GM18861 (cell line): ENCODE measurements at regions not wholly inside any gene's neighbourhood (a gene's known extent, or its start where the extent isn't known, plus 50 kb on each side); places are given as distances from the start of the nearest gene placed in this dataset.

ENCODE experiments used
- ATAC-seq: cut with Tn5 transposase; IDR thresholded peaks from one replicate; pipeline ENCODE4 v1.9.1; 2021; ENCODE audit not compliant: unreplicated experiment

- no peak for ATAC-seq
Observed at GRCh38 chr1:95415146-95415545, 181.1 kb downstream of the RWDD3 start.

DNA sequence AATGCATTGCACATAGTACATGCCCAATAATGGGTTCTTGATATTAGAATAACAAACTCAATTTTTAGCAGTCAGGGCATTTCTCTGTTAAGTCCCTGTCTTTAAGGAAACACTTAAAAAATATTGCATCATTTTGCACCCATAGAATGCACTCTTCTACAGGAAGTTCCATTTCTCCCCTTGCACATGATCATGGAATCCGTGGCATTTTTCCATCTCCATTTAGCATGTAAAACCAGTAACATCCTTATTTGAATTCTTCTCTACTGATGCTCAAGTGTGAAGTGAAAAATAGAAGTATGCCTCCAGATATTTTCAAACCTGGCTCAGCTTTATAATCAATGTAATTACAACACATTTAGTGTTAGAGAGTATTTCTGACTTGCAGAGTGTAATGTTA lies 192.8 kb downstream of the RWDD3 start:
- no peak for ATAC-seq

DNA sequence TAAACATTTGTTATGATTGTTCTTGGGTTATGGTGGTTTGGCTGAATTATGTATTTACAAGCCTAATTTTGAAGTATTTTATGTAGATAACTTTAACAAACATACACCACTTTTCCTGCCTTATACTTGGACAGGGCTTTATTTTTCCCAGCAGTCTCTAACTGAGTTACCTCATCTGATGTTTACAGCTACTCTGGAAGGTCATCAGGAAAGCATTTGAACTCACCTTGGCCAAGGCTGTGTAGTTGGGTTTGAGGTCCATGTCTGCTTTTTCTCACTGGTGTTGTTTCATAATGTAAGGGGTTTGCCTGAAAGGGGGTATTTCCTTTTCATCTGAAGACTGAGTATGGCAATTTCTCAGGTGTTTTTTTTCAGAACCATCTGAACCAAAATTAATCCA lies 193.5 kb downstream of the RWDD3 start:
- no peak for ATAC-seq

DNA sequence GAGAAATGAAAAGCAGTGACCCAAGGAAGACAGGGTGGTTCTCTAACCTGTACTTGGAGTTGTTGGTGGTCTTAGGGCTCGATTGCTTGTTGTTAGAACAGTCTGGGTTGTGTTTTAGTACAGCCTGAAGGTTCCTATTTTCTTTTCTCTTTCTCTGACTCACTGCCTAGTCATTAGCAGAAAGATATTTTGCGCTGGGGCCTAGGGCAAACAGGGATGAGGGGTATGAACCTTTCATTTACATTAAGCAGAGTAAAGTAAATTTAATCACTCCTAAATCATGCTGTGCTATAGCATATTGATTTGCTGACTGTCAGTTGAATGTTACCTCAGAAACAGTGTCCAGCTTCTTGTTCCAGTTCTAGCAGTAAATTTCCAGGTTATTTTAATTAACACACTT lies 197.2 kb downstream of the RWDD3 start:
- no peak for ATAC-seq

- no peak for ATAC-seq
Observed at GRCh38 chr1:95435611-95436010, 201.6 kb downstream of the RWDD3 start.

- no peak for ATAC-seq
Observed at GRCh38 chr1:95437011-95437410, 203.0 kb downstream of the RWDD3 start.

- no peak for ATAC-seq
Observed at GRCh38 chr1:95437781-95438180, 203.8 kb downstream of the RWDD3 start.

- ATAC-seq, result no peak
Observed at GRCh38 chr1:95438218-95438948, 204.4 kb downstream of the RWDD3 start.

- ATAC-seq, result no peak
Observed at GRCh38 chr1:95440511-95440910, 206.5 kb downstream of the RWDD3 start.

DNA sequence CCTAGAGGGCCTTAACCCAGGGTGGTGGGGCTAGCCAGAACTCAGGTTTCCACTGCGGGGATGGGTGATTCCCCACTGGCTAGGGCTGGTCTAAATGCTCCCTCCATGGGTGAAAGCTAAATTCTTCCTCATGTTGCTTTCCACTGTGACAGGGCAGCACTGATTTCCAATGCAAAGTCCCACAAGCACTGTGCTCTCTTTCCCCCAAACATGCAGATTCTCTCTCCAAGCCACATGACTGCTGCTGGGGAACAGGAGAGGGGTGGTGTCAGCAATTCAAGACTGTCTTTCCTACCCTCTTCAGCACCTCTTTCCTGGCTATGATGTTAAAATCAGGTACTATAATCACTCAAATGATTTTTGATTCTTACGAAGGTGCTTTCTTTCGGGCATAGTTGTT lies 215.5 kb downstream of the RWDD3 start:
- ATAC-seq, result no peak

DNA sequence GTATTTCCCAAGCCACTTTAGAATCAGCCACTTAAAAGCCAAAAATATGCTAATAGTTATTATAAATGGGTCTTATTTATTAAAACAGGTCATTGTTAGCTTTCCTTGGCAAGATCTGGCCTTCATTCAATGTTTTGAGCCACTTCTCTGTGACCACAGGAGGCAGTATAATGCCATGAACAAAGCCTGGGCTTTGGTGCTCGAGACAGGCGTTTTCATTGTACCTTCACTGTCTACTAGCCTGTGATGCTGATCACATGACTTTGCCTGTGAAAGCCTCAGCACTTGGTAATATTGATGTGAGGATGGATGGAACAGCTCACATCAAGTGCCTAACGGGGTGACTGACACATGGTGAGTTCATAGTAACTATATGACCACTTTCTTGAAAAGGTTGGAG lies 217.0 kb downstream of the RWDD3 start:
- no peak for ATAC-seq

DNA sequence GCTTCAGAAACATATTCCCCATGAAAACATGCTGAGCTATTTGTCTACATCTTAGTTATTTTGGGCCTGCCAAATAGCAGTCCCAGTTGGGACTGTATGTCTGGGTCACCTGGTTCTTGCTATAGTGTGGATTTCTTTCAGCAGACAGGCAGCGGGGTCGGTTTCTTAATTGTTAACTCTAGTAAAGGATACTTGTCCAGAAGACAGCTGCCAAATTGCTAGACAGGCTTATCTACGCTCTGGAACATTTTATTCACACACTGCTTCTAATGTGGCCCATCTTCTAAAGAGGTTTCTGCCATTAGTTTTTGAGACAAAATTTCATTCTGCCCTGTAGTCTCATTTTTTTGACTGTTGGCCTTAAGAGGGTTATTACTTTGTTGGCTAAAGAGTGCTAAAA lies 217.9 kb downstream of the RWDD3 start:
- ATAC-seq, result no peak

- ATAC-seq, result no peak
Observed at GRCh38 chr1:95453053-95453452, 219.0 kb downstream of the RWDD3 start.

- no peak for ATAC-seq
Observed at GRCh38 chr1:95467036-95467435, 233.0 kb downstream of the RWDD3 start.

- ATAC-seq, result no peak
Observed at GRCh38 chr1:95475686-95476457, 241.9 kb downstream of the RWDD3 start.

GRCh38 chr1:95496307-95496706 lies 262.3 kb downstream of the RWDD3 start:
- no peak for ATAC-seq

GRCh38 chr1:95496773-95497172 lies 262.8 kb downstream of the RWDD3 start:
- no peak for ATAC-seq

- no peak for ATAC-seq
Observed at GRCh38 chr1:95497566-95497965, 263.6 kb downstream of the RWDD3 start.

DNA sequence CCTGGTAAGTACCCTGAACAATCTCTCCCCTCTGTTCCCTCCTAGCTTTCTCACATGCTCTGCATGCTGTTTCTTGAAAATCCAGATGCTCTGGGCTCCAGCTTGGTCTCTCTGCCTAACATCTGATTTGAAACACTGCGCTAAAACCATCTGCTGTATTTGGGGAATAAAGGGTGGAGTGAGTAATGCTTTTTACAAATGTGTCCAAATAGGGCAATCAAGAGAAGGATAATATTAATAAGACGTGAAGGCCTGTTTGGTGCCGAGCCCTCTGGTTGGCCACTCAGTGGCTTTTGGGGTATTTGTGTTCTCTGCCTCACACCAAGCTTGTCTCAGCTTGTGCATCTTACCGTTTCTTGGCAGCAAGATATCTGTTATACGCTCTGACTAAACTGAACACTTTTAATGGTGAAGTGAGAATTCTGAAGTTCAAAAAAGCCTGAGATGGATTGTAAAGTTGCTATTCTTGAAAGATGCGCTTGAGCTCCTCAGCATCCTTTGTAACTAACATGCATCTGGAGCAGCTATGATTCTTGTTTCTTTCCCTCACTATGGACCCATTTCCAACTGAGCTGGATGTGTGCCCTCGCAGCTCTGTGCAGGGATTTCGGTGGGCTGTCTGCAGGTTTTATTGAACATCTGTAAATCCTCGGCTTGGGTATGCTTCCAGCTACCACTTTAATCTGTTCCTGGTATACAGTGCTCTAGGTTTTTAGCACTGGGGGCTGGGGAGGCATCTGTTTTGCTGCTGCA lies 269.4 kb downstream of the RWDD3 start:
- ATAC-seq, result no peak

DNA sequence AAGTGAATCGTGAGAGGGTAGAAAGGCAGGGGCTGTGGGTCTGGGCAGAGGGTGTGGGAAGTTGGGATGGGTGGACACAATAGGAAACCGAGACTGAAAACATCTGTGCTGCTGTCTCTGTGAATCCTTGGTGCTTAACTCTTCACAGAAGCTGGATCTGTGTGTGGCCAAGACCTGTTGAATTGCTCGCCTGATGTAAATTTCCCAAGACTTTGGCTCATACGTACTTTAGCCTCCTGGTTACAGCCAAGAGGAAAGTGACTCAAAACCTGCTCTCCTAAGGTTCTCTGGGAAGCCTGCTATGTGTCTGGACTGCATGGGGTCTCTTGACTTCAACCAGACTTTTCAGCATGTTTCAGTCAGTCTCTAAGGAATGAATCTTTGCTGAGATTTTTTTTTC lies 270.3 kb downstream of the RWDD3 start:
- no peak for ATAC-seq

GRCh38 chr1:95506736-95507414 lies 272.9 kb downstream of the RWDD3 start:
- no peak for ATAC-seq
